ENCODE measurements at regions not wholly inside any gene's neighbourhood (a gene's known extent, or its start where the extent isn't known, plus 50 kb on each side); places are given as distances from the start of the nearest gene placed in this dataset.

- CTCF ChIA-PET, result no interaction called here
- no peak for DNase-seq (ENCODE audit: low read depth, low spot score)
- no peaks in the 10 kb centered on the region for H3K4me1 ChIP-seq (ENCODE audit: control insufficient read depth, insufficient read depth, low read length)
- H3K9me3 ChIP-seq (ENCODE audit: control insufficient read depth, insufficient read depth, low read depth, low read length), result no peaks in the 10 kb centered on the region
- BruUV-seq (replicated peaks), result no TSS peak
- intact Hi-C loops (cut with micrococcal nuclease; ENCODE audit: unreplicated experiment) (no loop called here), in situ Hi-C loops (cut with HindIII; ENCODE audit: low pct_unique_long_range_greater_than_20kb, low sequenced_read_pairs) (no loop called here)
- H3K27ac ChIP-seq (ENCODE audit: low read length), result no peak overlapping the region
- H3K36me3 ChIP-seq (ENCODE audit: control insufficient read depth, insufficient read depth, low read length), result no peaks in the 10 kb centered on the region
- ATAC-seq, result no peak
- POLR2A ChIA-PET, result no interaction called here
- no peak for TF ChIP-seq REST (IDR thresholded peaks at IDR 0.05; ENCODE audit: insufficient read depth in 1 of 2, low read depth in 2 of 2, low read length in 1 of 2)
- no peak for TF ChIP-seq CTCF (IDR thresholded peaks at IDR 0.05)
- no peak for TF ChIP-seq POLR2AphosphoS5 (IDR thresholded peaks at IDR 0.05; ENCODE audit: low read depth, low read length)
- TF ChIP-seq SIN3A (IDR thresholded peaks at IDR 0.05; ENCODE audit: borderline replicate concordance, insufficient read depth, low read depth, low read length), result no peak
- H3K27me3 ChIP-seq (ENCODE audit: control insufficient read depth, insufficient read depth, low read length), result no peaks in the 10 kb centered on the region
- H3K4me3 ChIP-seq (ENCODE audit: low read depth in 2 of 2, low read length in 2 of 2), result no peak overlapping the region
Observed at GRCh38 chr9:75454891-75455290, 366.6 kb downstream of the OSTF1 start.

GRCh38 chr9:75455444-75455921 lies 367.2 kb downstream of the OSTF1 start:
- CTCF ChIA-PET, result no interaction called here
- Histone ChIP-seq H3K27ac (ENCODE audit: low read length) (no peak overlapping the region), H3K9me3 (ENCODE audit: control insufficient read depth, insufficient read depth, low read depth, low read length) (no peaks in the 10 kb centered on the region), H3K4me3 (ENCODE audit: low read depth in 2 of 2, low read length in 2 of 2) (no peak overlapping the region), H3K36me3 (ENCODE audit: control insufficient read depth, insufficient read depth, low read length) (no peaks in the 10 kb centered on the region), H3K27me3 (ENCODE audit: control insufficient read depth, insufficient read depth, low read length) (no peaks in the 10 kb centered on the region), H3K4me1 (ENCODE audit: control insufficient read depth, insufficient read depth, low read length) (no peaks in the 10 kb centered on the region)
- ATAC-seq (no peak), DNase-seq (ENCODE audit: low read depth, low spot score) (no peak)
- in situ Hi-C loops (cut with HindIII; ENCODE audit: low pct_unique_long_range_greater_than_20kb, low sequenced_read_pairs) (no loop called here), intact Hi-C loops (cut with micrococcal nuclease; ENCODE audit: unreplicated experiment) (no loop called here)
- no TSS peak for BruUV-seq (replicated peaks)
- TF ChIP-seq SIN3A (IDR thresholded peaks at IDR 0.05; ENCODE audit: borderline replicate concordance, insufficient read depth, low read depth, low read length) (no peak), TCF7L2 (IDR thresholded peaks at IDR 0.05; ENCODE audit: low read depth, low read length) (no peak), CTCF (IDR thresholded peaks at IDR 0.05) (no peak), POLR2AphosphoS5 (IDR thresholded peaks at IDR 0.05; ENCODE audit: low read depth, low read length) (no peak), REST (IDR thresholded peaks at IDR 0.05; ENCODE audit: insufficient read depth in 1 of 2, low read depth in 2 of 2, low read length in 1 of 2) (no peak)
- POLR2A ChIA-PET, result no interaction called here
